Gastrocnemius medialis (tissue), 4 donors: ENCODE measurements at regions not wholly inside any gene's neighbourhood (a gene's known extent, or its start where the extent isn't known, plus 50 kb on each side); places are given as distances from the start of the nearest gene placed in this dataset.

Experiments
- ATAC-seq, 2 donors: fragments of 150-250 bp; one replicate each; pipeline ENCODE4 v1.9.1; 2016
- DNase-seq, 2 donors: peaks; one replicate each; pipeline ENCODE4 v3.0.0-alpha.2; 2019
- H3K27ac ChIP-seq, 4 donors: fragments of 200-600 bp; sonication (generic); 1 replicate in 1 of 4; 2 replicates in 3 of 4; pipeline ENCODE4 v1.5.1; 2016 to 2018; ENCODE audit warnings: mild to moderate bottlenecking in 2 of 4, moderate library complexity in 1 of 4
- H3K27me3 ChIP-seq, 3 donors: fragments of 200-600 bp; sonication (generic) in 2 of 3; 1 replicate in 1 of 3; 2 replicates in 2 of 3; pipeline versions ENCODE4 v1.5.1 to v1.6.0; 2016 to 2019; ENCODE audit warnings: mild to moderate bottlenecking in 1 of 3, moderate library complexity in 1 of 3
- H3K36me3 ChIP-seq, 2 donors: fragments of 200-600 bp; sonication (generic) in 1 of 2; one replicate each; pipeline ENCODE4 v1.5.1; 2017 to 2018
- H3K4me1 ChIP-seq, 2 donors: fragments of 200-600 bp; sonication (generic) in 1 of 2; one replicate each; pipeline ENCODE4 v1.5.1; 2016 to 2017; ENCODE audit warnings: mild to moderate bottlenecking in 2 of 2
- H3K4me3 ChIP-seq, 4 donors: fragments of 200-600 bp; sonication (generic) in 3 of 4; 1 replicate in 1 of 4; 2 replicates in 3 of 4; pipeline ENCODE4 v1.5.1; 2016 to 2019; ENCODE audit warnings: mild to moderate bottlenecking in 2 of 4
- H3K9me3 ChIP-seq, 3 donors: fragments of 200-600 bp; sonication (generic) in 2 of 3; 1 replicate in 1 of 3; 2 replicates in 2 of 3; pipeline ENCODE4 v1.5.1; 2016 to 2019
- POLR2A ChIP-seq, 2 donors: fragments of 450-650 bp; IDR thresholded peaks; one replicate each; pipeline ENCODE4 v1.6.1; 2017; ENCODE audit warnings: antibody characterized with exemption in 2 of 2, mild to moderate bottlenecking in 2 of 2, moderate library complexity in 2 of 2
- in situ Hi-C, 4 donors: fragments of 200-750 bp; cut with MboI; loops; one replicate each; pipeline versions ENCODE4 v1.15.0 to v1.8.0; 2017; ENCODE audit warnings: low sequenced_read_pairs in 4 of 4
- intact Hi-C: fragments of 100-400 bp; cut with DNase I; formaldehyde crosslinking; loops from one replicate; pipeline ENCODE4 v1.15.1; 2023; ENCODE audit warnings: low total_unique reads
- TF ChIP-seq, protein P1 (sequence below), 5 experiments: fragments of 450-650 bp in 3 of 5; fragments of 200-600 bp in 2 of 5; sonication (generic) in 2 of 5; IDR thresholded peaks in 4 of 5; conservative IDR thresholded peaks in 1 of 5; 1 replicate in 4 of 5; 2 replicates in 1 of 5; pipeline ENCODE4 v1.5.1; 2016 to 2019; ENCODE audit warnings: antibody characterized with exemption in 5 of 5, mild to moderate bottlenecking in 3 of 5, moderate library complexity in 3 of 5

DNA sequence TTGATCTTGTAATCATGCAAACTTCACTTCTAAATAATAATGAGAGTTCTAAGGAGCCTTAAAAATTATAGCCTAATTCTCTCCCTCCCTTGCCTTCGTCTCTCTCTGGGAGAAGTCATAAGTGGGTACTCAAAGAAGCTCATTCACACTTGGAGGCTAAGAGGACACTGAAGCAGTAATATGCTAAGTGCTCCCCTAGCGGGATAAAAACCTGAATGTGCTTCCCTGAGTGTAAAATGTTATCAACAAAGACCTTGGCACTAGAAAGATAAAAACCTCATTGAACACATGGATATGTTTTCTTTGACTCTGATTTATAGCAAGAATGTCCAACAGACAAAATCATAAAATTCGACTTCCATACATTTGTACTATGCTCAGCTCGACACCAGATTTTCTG lies 337.9 kb upstream of the NOVA1 start:
- H3K4me1 ChIP-seq = no peaks in the 10 kb centered on the region
- H3K9me3 ChIP-seq = no peaks in the 10 kb centered on the region
- ATAC-seq = no peak
- intact Hi-C loops = no loop called here
- in situ Hi-C loops = no loop called here
- no peak for DNase-seq
- no peaks in the 10 kb centered on the region for H3K36me3 ChIP-seq
- H3K27me3 ChIP-seq = no peaks in the 10 kb centered on the region
- TF ChIP-seq, protein P1, sequence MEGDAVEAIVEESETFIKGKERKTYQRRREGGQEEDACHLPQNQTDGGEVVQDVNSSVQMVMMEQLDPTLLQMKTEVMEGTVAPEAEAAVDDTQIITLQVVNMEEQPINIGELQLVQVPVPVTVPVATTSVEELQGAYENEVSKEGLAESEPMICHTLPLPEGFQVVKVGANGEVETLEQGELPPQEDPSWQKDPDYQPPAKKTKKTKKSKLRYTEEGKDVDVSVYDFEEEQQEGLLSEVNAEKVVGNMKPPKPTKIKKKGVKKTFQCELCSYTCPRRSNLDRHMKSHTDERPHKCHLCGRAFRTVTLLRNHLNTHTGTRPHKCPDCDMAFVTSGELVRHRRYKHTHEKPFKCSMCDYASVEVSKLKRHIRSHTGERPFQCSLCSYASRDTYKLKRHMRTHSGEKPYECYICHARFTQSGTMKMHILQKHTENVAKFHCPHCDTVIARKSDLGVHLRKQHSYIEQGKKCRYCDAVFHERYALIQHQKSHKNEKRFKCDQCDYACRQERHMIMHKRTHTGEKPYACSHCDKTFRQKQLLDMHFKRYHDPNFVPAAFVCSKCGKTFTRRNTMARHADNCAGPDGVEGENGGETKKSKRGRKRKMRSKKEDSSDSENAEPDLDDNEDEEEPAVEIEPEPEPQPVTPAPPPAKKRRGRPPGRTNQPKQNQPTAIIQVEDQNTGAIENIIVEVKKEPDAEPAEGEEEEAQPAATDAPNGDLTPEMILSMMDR (IDR thresholded peaks at IDR 0.05 in 4 of 5, conservative IDR thresholded peaks at IDR 0.05 in 1 of 5) = no peak
- TF ChIP-seq POLR2A (IDR thresholded peaks at IDR 0.05) = no peak
- no peak overlapping the region for H3K4me3 ChIP-seq
- H3K27ac ChIP-seq = no peak overlapping the region

DNA sequence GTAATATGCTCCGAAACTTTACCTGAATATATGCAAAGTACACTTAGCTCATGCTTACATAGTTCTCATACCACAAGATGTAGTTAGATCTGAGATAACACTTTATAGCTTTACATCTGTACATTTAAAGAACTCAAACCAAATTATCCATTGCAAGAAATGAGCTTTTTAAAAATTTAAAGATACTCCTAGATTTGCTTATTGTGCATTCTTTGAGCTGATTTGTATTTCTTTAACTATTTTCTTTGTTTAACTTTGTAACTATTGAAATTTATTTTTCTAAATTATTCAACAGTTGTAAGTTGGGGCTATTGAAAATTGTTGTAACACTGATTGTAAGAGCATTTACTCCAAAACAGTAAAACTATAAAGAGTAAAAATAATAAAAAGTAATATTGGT lies 340.2 kb upstream of the NOVA1 start:
- intact Hi-C loops = no loop called here
- no peaks in the 10 kb centered on the region for H3K36me3 ChIP-seq
- no peaks in the 10 kb centered on the region for H3K9me3 ChIP-seq
- TF ChIP-seq, protein P1 (IDR thresholded peaks at IDR 0.05 in 4 of 5, conservative IDR thresholded peaks at IDR 0.05 in 1 of 5) = no peak
- H3K4me1 ChIP-seq = no peaks in the 10 kb centered on the region
- no peaks in the 10 kb centered on the region for H3K27me3 ChIP-seq
- in situ Hi-C loops = no loop called here
- no peak overlapping the region for H3K27ac ChIP-seq
- no peak for ATAC-seq
- no peak for DNase-seq
- no peak overlapping the region for H3K4me3 ChIP-seq

DNA sequence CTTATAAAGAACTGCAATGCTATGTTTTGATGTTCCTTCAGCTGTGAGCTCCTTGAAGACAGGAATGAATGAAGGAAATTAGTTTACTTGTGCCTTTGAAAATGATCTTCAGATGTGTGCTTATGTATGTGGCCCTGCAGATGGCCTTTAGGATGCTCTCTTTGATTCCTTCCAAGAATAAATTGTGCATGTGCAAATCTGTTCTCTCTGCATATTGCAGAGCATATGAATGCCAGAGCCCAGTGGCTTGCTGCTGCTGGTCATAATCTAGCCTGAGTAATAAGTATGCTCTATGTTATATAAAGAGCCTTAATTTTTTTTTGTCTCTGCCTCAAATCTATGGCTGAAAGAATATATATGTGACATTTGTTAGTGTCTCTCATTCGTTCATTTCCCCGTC lies 341.9 kb upstream of the NOVA1 start:
- H3K4me1 ChIP-seq = no peaks in the 10 kb centered on the region
- no peak overlapping the region for H3K27ac ChIP-seq
- TF ChIP-seq, protein P1 (IDR thresholded peaks at IDR 0.05 in 4 of 5, conservative IDR thresholded peaks at IDR 0.05 in 1 of 5) = no peak
- no peak for TF ChIP-seq POLR2A (IDR thresholded peaks at IDR 0.05)
- DNase-seq (no peak), ATAC-seq (no peak)
- no peaks in the 10 kb centered on the region for H3K27me3 ChIP-seq
- intact Hi-C loops (no loop called here), in situ Hi-C loops (no loop called here)
- H3K9me3 ChIP-seq = no peaks in the 10 kb centered on the region
- no peak overlapping the region for H3K4me3 ChIP-seq
- H3K36me3 ChIP-seq = no peaks in the 10 kb centered on the region

DNA sequence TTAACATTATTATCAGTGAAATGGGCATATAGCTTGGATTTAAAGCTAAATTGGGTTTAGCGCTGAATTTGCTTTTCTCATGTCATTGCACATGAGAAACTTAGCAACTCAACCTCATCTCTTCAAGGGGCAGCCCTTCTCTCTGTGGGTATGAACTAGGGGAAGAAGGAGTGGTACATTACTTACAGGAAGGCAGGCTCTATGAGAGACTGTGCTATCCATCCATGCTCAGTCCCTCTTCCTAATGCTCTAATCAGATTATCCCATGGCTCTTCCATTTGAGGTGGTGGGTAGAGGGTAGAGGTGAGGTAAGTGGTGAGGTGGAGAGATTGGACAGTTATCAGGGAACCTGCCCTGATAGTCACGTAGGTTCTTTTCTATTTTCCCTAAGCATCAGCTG lies 343.7 kb upstream of the NOVA1 start:
- no peak overlapping the region for H3K27ac ChIP-seq
- TF ChIP-seq POLR2A (IDR thresholded peaks at IDR 0.05) = no peak
- TF ChIP-seq, protein P1 (IDR thresholded peaks at IDR 0.05 in 4 of 5, conservative IDR thresholded peaks at IDR 0.05 in 1 of 5) = no peak
- no peaks in the 10 kb centered on the region for H3K36me3 ChIP-seq
- no peaks in the 10 kb centered on the region for H3K9me3 ChIP-seq
- in situ Hi-C loops = no loop called here
- ATAC-seq (no peak), DNase-seq (no peak)
- no peak overlapping the region for H3K4me3 ChIP-seq
- no peaks in the 10 kb centered on the region for H3K4me1 ChIP-seq
- intact Hi-C loops = no loop called here
- no peaks in the 10 kb centered on the region for H3K27me3 ChIP-seq

DNA sequence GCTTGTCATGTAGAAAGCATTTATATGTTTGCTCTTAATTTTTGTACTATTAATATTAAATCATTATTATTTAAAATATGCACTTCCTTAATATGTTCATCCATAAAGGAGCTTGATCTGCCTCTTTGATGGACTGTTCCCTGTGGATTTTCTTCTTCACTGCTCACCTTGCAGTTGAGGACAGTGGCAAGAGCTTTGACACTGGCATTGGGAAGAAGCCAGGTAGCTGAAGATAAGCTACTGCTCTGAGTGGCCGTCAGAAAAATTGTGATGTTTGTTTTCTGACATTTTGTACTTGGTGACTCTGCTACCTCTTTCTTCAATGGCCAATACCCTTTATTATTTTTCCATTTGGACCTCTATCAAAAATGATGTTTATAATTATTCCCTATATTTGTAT lies 349.4 kb upstream of the NOVA1 start:
- no peaks in the 10 kb centered on the region for H3K4me1 ChIP-seq
- H3K4me3 ChIP-seq = no peak overlapping the region
- H3K27me3 ChIP-seq = no peaks in the 10 kb centered on the region
- no peaks in the 10 kb centered on the region for H3K36me3 ChIP-seq
- in situ Hi-C loops = no loop called here
- H3K9me3 ChIP-seq = no peaks in the 10 kb centered on the region
- ATAC-seq = no peak
- no peak overlapping the region for H3K27ac ChIP-seq
- intact Hi-C loops = no loop called here
- TF ChIP-seq, protein P1 (IDR thresholded peaks at IDR 0.05 in 4 of 5, conservative IDR thresholded peaks at IDR 0.05 in 1 of 5) = no peak
- no peak for TF ChIP-seq POLR2A (IDR thresholded peaks at IDR 0.05)
- DNase-seq = no peak
